GM13977 (cell line): ENCODE measurements at regions not wholly inside any gene's neighbourhood (a gene's known extent, or its start where the extent isn't known, plus 50 kb on each side); places are given as distances from the start of the nearest gene placed in this dataset.

Experiments
- DNase-seq: peaks from one replicate; pipeline ENCODE4 v3.0.0; 2012; ENCODE audit warnings: low spot score
- in situ Hi-C: fragments of 300-500 bp; cut with MboI; formaldehyde crosslinking; loops from one replicate; pipeline ENCODE4 v1.12.0; 2022; ENCODE audit warnings: low sequenced_read_pairs, low pct_unique_long_range_greater_than_20kb, mixed read lengths, inconsistent platforms; ENCODE audit not compliant: unreplicated experiment
- TF ChIP-seq, protein P1 (sequence below): IDR thresholded peaks from 2 replicates; pipeline ENCODE4 v1.5.1; 2012; ENCODE audit warnings: mild to moderate bottlenecking, control low read depth; ENCODE audit not compliant: insufficient read depth; ENCODE audit errors: extremely low read depth, missing control alignments

GRCh38 chr2:239893236-239893515 lies 132.0 kb downstream of the NDUFA10 start:
- in situ Hi-C loops: no loop called here
- TF ChIP-seq, protein P1, sequence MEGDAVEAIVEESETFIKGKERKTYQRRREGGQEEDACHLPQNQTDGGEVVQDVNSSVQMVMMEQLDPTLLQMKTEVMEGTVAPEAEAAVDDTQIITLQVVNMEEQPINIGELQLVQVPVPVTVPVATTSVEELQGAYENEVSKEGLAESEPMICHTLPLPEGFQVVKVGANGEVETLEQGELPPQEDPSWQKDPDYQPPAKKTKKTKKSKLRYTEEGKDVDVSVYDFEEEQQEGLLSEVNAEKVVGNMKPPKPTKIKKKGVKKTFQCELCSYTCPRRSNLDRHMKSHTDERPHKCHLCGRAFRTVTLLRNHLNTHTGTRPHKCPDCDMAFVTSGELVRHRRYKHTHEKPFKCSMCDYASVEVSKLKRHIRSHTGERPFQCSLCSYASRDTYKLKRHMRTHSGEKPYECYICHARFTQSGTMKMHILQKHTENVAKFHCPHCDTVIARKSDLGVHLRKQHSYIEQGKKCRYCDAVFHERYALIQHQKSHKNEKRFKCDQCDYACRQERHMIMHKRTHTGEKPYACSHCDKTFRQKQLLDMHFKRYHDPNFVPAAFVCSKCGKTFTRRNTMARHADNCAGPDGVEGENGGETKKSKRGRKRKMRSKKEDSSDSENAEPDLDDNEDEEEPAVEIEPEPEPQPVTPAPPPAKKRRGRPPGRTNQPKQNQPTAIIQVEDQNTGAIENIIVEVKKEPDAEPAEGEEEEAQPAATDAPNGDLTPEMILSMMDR: no peak
- DNase-seq: no peak

- TF ChIP-seq, protein P1: no peak
- in situ Hi-C loops: no loop called here
- no peak for DNase-seq
These were observed 132.5 kb downstream of the NDUFA10 start for GRCh38 chr2:239892441-239893235.

DNA sequence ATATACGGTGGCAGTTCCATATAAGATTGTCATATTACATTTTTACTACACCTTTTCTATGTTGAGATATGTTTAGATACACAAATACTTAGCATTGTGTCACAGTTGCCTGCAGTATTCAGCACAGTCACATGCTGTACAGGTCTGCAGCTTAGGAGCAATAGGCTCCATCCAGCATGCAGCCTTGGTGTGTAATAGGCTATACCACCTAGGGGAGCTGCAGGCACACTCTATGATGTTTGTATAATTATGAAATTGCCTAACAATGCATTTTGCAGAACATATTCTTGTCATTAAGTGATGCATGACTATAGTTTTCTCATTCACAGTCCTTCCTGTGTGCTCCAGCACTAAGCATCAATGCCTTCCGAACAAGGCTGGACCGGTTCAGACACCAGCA lies 133.4 kb downstream of the NDUFA10 start:
- no peak for DNase-seq
- in situ Hi-C loops: no loop called here
- TF ChIP-seq, protein P1: no peak

GRCh38 chr2:239890206-239890746 lies 134.9 kb downstream of the NDUFA10 start:
- no peak for DNase-seq
- in situ Hi-C loops: no loop called here
- TF ChIP-seq, protein P1: no peak

DNA sequence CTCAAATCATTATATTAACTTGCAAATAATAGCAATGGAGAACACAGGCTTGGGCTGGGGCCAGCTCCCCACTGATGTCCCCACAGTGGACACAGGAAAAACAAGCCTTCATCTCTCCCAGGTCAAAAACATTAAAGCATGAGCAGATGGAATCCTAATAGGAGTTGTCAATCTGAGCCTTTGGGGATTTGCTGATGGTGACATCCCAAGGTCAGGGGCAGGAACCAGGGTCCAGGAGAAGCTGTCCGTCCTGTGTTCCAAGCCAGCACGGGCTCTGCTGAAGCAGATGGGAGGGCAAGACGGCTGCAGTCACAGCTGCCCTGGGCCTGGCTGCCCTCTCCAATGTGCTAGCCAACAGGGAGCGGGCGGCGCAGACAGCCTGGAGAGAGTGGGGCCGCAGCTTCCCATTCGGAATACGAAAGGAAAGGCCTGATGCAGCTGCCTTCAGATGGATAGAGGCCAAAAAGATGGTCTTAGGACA lies 135.5 kb downstream of the NDUFA10 start:
- no peak for DNase-seq
- in situ Hi-C loops: no loop called here
- TF ChIP-seq, protein P1: no peak

GRCh38 chr2:239887604-239888003 lies 137.5 kb downstream of the NDUFA10 start:
- TF ChIP-seq, protein P1: no peak
- no peak for DNase-seq
- in situ Hi-C loops: no loop called here
